NT2/D1 (cell line): ENCODE measurements at regions not wholly inside any gene's neighbourhood (a gene's known extent, or its start where the extent isn't known, plus 50 kb on each side); places are given as distances from the start of the nearest gene placed in this dataset.

ENCODE experiments used
- SUZ12 ChIP-seq: IDR thresholded peaks from 2 replicates; pipeline ENCODE4 v1.6.1; 2011; ENCODE audit not compliant: insufficient read length, insufficient read depth; ENCODE audit errors: extremely low read depth
- YY1 ChIP-seq: IDR thresholded peaks from 2 replicates; pipeline ENCODE4 v1.6.1; 2011; ENCODE audit not compliant: insufficient read length, insufficient read depth
- ZNF274 ChIP-seq: IDR thresholded peaks from 2 replicates; pipeline ENCODE4 v1.6.1; 2011; ENCODE audit warnings: mild to moderate bottlenecking, low read depth, low read length

GRCh38 chr13:22108283-22108942, 437.5 kb downstream of the FGF9 start:
- no peak for TF ChIP-seq SUZ12
- TF ChIP-seq YY1 = no peak
- no peak for TF ChIP-seq ZNF274
